ENCODE measurements at regions not wholly inside any gene's neighbourhood (a gene's known extent, or its start where the extent isn't known, plus 50 kb on each side); places are given as distances from the start of the nearest gene placed in this dataset.

DNA sequence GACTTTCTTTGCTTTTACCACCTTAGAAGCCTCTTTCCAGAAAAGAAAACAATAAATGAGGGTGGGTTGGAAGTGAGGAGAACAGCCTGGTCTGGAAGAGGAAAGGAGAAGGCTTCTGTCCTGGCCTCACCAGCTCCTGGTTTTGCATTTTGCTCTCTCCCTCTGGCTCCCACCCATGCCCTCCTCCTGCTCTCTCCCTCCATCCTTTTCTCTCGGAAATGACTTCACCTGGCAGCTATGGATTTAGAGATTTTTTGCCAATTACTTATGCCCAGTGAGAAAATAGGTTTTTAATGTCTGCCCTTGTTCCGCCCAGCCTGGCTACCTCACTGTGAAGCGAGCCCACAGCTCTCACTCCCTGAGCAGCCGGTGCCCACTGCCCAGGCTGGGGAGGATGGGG lies 77.9 kb upstream of the NTRK3 start:
- Histone ChIP-seq H4K20me1 (ENCODE audit: insufficient read depth) (no peaks in the 10 kb centered on the region), H3K27me3 (ENCODE audit: insufficient read depth, low read length) (no peaks in the 10 kb centered on the region), H3K4me3 (replicated peaks in 1 of 2; ENCODE audit: low read depth in 1 of 2, low read length in 2 of 2) (no peak overlapping the region), H3K9me3 (ENCODE audit: control insufficient read depth in 1 of 2, insufficient read depth in 1 of 2, low read depth in 1 of 2, low read length in 2 of 2) (no peaks in the 10 kb centered on the region), H3K27ac (ENCODE audit: low read depth, low read length) (no peak overlapping the region), H3K9me2 (ENCODE audit: insufficient read depth) (no peaks in the 10 kb centered on the region), H3K9ac (ENCODE audit: low read length) (no peak overlapping the region), H3K4me2 (ENCODE audit: low read length) (no peak overlapping the region), H3K4me1 (ENCODE audit: control insufficient read depth in 1 of 2, insufficient read depth in 2 of 2, low read length in 2 of 2) (no peaks in the 10 kb centered on the region), H2AFZ (ENCODE audit: low read depth, low read length, poor library complexity, severe bottlenecking) (no peak overlapping the region), H3K36me3 (ENCODE audit: control insufficient read depth in 1 of 2, insufficient read depth in 2 of 2, low read length in 2 of 2) (no peaks in the 10 kb centered on the region), H3K79me2 (ENCODE audit: insufficient read depth, low read length) (no peaks in the 10 kb centered on the region)
- RAD21 ChIA-PET (ENCODE audit: low non-redundant PET in 1 of 2, low total read pairs in 2 of 2, uncharacterized antibody in 2 of 2, unreplicated experiment in 2 of 2): no interaction called here
- DNase-seq (ENCODE audit: low read depth, low spot score) (no peak), ATAC-seq (no peak)
- intact Hi-C loops (cut with micrococcal nuclease): no loop called here
- BruUV-seq (replicated peaks): no TSS peak
- TF ChIP-seq EZH2phosphoT487 (IDR thresholded peaks at IDR 0.05; ENCODE audit: borderline replicate concordance): no peak
- TF ChIP-seq TCF7L2 (IDR thresholded peaks at IDR 0.05; ENCODE audit: borderline replicate concordance, extremely low read depth, insufficient read depth, insufficient read length): no peak
- no peak for TF ChIP-seq SRF (IDR thresholded peaks at IDR 0.05; ENCODE audit: low read depth)
- TF ChIP-seq, protein P1, sequence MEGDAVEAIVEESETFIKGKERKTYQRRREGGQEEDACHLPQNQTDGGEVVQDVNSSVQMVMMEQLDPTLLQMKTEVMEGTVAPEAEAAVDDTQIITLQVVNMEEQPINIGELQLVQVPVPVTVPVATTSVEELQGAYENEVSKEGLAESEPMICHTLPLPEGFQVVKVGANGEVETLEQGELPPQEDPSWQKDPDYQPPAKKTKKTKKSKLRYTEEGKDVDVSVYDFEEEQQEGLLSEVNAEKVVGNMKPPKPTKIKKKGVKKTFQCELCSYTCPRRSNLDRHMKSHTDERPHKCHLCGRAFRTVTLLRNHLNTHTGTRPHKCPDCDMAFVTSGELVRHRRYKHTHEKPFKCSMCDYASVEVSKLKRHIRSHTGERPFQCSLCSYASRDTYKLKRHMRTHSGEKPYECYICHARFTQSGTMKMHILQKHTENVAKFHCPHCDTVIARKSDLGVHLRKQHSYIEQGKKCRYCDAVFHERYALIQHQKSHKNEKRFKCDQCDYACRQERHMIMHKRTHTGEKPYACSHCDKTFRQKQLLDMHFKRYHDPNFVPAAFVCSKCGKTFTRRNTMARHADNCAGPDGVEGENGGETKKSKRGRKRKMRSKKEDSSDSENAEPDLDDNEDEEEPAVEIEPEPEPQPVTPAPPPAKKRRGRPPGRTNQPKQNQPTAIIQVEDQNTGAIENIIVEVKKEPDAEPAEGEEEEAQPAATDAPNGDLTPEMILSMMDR (IDR thresholded peaks at IDR 0.05 in 2 of 3, conservative IDR thresholded peaks at IDR 0.05 in 1 of 3; ENCODE audit: borderline replicate concordance in 1 of 3, insufficient read depth in 1 of 3, low read depth in 2 of 3, low read length in 2 of 3): no peak
- no peak for TF ChIP-seq EGR1 (IDR thresholded peaks at IDR 0.05; ENCODE audit: low read depth)
- TF ChIP-seq, protein P2, sequence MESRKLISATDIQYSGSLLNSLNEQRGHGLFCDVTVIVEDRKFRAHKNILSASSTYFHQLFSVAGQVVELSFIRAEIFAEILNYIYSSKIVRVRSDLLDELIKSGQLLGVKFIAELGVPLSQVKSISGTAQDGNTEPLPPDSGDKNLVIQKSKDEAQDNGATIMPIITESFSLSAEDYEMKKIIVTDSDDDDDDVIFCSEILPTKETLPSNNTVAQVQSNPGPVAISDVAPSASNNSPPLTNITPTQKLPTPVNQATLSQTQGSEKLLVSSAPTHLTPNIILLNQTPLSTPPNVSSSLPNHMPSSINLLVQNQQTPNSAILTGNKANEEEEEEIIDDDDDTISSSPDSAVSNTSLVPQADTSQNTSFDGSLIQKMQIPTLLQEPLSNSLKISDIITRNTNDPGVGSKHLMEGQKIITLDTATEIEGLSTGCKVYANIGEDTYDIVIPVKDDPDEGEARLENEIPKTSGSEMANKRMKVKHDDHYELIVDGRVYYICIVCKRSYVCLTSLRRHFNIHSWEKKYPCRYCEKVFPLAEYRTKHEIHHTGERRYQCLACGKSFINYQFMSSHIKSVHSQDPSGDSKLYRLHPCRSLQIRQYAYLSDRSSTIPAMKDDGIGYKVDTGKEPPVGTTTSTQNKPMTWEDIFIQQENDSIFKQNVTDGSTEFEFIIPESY (IDR thresholded peaks at IDR 0.05; ENCODE audit: extremely low read depth, insufficient replicate concordance, low read length): no peak
- POLR2A ChIA-PET: no interaction called here
- CTCF ChIA-PET: no interaction called here
